Fibroblast of lung (primary cell): ENCODE measurements at regions not wholly inside any gene's neighbourhood (a gene's known extent, or its start where the extent isn't known, plus 50 kb on each side); places are given as distances from the start of the nearest gene placed in this dataset.

Experiments
- EZH2 ChIP-seq: IDR thresholded peaks from 2 replicates; pipeline ENCODE4 v1.5.1; 2012; ENCODE audit warnings: low read length, control low read depth, mild to moderate bottlenecking; ENCODE audit errors: missing control alignments
- TF ChIP-seq, protein P1 (sequence below), 2 donors: IDR thresholded peaks in 1 of 2; conservative IDR thresholded peaks in 1 of 2; 1 replicate in 1 of 2; 2 replicates in 1 of 2; pipeline ENCODE4 v1.5.1; 2011 to 2012; ENCODE audit warnings: low read length in 2 of 2, control low read depth in 1 of 2, inconsistent platforms in 1 of 2, low read depth in 1 of 2, mild to moderate bottlenecking in 1 of 2

DNA sequence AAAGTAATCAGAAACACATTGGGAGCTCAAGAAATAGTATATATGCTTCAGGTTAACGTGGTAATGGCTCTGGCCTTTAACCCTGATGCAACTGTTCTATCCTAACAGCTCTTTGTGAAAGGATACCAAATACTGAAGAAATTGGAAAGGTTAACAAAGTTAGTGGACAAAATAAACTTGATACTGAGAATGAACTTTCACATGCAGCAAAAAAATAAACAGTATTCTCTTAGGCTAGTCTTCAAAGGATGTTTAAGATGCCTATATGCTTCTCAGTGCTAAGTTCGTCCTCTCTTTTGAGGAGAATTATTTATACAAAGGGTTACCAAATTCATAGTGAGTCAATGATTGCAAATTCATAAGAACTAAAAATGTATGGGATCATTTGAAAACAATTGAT, 256.2 kb upstream of the FERD3L start:
- TF ChIP-seq, protein P1, sequence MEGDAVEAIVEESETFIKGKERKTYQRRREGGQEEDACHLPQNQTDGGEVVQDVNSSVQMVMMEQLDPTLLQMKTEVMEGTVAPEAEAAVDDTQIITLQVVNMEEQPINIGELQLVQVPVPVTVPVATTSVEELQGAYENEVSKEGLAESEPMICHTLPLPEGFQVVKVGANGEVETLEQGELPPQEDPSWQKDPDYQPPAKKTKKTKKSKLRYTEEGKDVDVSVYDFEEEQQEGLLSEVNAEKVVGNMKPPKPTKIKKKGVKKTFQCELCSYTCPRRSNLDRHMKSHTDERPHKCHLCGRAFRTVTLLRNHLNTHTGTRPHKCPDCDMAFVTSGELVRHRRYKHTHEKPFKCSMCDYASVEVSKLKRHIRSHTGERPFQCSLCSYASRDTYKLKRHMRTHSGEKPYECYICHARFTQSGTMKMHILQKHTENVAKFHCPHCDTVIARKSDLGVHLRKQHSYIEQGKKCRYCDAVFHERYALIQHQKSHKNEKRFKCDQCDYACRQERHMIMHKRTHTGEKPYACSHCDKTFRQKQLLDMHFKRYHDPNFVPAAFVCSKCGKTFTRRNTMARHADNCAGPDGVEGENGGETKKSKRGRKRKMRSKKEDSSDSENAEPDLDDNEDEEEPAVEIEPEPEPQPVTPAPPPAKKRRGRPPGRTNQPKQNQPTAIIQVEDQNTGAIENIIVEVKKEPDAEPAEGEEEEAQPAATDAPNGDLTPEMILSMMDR (conservative IDR thresholded peaks at IDR 0.05 in 1 of 2, IDR thresholded peaks at IDR 0.05 in 1 of 2; ENCODE audit: low read depth in 1 of 2, low read length in 2 of 2), result no peak
- no peak for TF ChIP-seq EZH2
